Liver (tissue), 8 donors: ENCODE measurements at regions not wholly inside any gene's neighbourhood (a gene's known extent, or its start where the extent isn't known, plus 50 kb on each side); places are given as distances from the start of the nearest gene placed in this dataset.
A peak's percentile ranks its signal among the peaks of the same experiment; 100 is the strongest.

Experiments used
- DNase-seq: peaks from one replicate; pipeline ENCODE4 v3.0.0-alpha.2; 2017; ENCODE audit warnings: low spot score
- H3K27ac ChIP-seq, 2 donors: one replicate each; pipeline ENCODE4 v1.7.0; 2013; ENCODE audit warnings: inconsistent platforms in 2 of 2, low read length in 2 of 2, control low read depth in 1 of 2, low read depth in 1 of 2, mild to moderate bottlenecking in 1 of 2
- H3K27me3 ChIP-seq, 4 donors: one replicate each; pipeline versions ENCODE4 v1.6.1 to v1.7.0; 2013; ENCODE audit warnings: low read length in 3 of 4, inconsistent platforms in 1 of 4, mild to moderate bottlenecking in 1 of 4, moderate library complexity in 1 of 4; ENCODE audit not compliant: control insufficient read depth in 4 of 4, insufficient read depth in 4 of 4
- H3K36me3 ChIP-seq, 4 donors: one replicate each; pipeline versions ENCODE4 v1.6.1 to v1.7.0; 2013; ENCODE audit warnings: low read length in 3 of 4, mild to moderate bottlenecking in 3 of 4, low read depth in 1 of 4, moderate library complexity in 1 of 4; ENCODE audit not compliant: control insufficient read depth in 4 of 4, insufficient read depth in 3 of 4
- H3K4me1 ChIP-seq, 4 donors: one replicate each; pipeline versions ENCODE4 v1.6.1 to v1.7.0; 2013; ENCODE audit warnings: low read length in 3 of 4, mild to moderate bottlenecking in 3 of 4, moderate library complexity in 1 of 4; ENCODE audit not compliant: control insufficient read depth in 4 of 4, insufficient read depth in 4 of 4
- H3K4me3 ChIP-seq, 3 donors: one replicate each; pipeline versions ENCODE4 v1.6.1 to v1.7.0; 2013; ENCODE audit warnings: low read length in 3 of 3, control low read depth in 1 of 3, low read depth in 1 of 3, mild to moderate bottlenecking in 1 of 3
- H3K9ac ChIP-seq, 2 donors: one replicate each; pipeline ENCODE4 v1.7.0; 2013; ENCODE audit warnings: low read length in 2 of 2, mild to moderate bottlenecking in 2 of 2, moderate library complexity in 2 of 2, control low read depth in 1 of 2, low read depth in 1 of 2
- H3K9me3 ChIP-seq, 4 donors: one replicate each; pipeline versions ENCODE4 v1.6.1 to v1.7.0; 2013; ENCODE audit warnings: low read length in 3 of 4; ENCODE audit not compliant: control insufficient read depth in 4 of 4
- CTCF ChIP-seq: fragments of 150-350 bp; IDR thresholded peaks from 2 replicates; pipeline ENCODE4 v1.5.1; 2017; ENCODE audit warnings: improper control_type of control experiment, low read depth, low read length; ENCODE audit not compliant: missing input control
- EGR1 ChIP-seq, 2 donors: IDR thresholded peaks; 2 replicates each; pipeline ENCODE4 v1.6.1; 2016 to 2018; ENCODE audit warnings: antibody characterized with exemption in 2 of 2, low read depth in 2 of 2
- FOXA1 ChIP-seq: IDR thresholded peaks from 2 replicates; pipeline ENCODE4 v1.6.1; 2016; ENCODE audit warnings: antibody characterized with exemption
- FOXA2 ChIP-seq: IDR thresholded peaks from 2 replicates; pipeline ENCODE4 v1.6.1; 2016; ENCODE audit warnings: antibody characterized with exemption
- GABPA ChIP-seq, 2 donors: IDR thresholded peaks in 1 of 2; conservative IDR thresholded peaks in 1 of 2; 2 replicates each; pipeline ENCODE4 v1.6.1; 2016; ENCODE audit warnings: antibody characterized with exemption in 2 of 2, mild to moderate bottlenecking in 1 of 2, moderate library complexity in 1 of 2
- HNF4A ChIP-seq, 2 donors: conservative IDR thresholded peaks; 2 replicates each; pipeline ENCODE4 v1.6.1; 2016; ENCODE audit warnings: antibody characterized with exemption in 2 of 2, mild to moderate bottlenecking in 2 of 2
- HNF4G ChIP-seq: IDR thresholded peaks from 2 replicates; pipeline ENCODE4 v1.6.1; 2016; ENCODE audit warnings: antibody characterized with exemption
- JUND ChIP-seq, 2 donors: IDR thresholded peaks; 2 replicates each; pipeline ENCODE4 v1.6.1; 2016; ENCODE audit warnings: antibody characterized with exemption in 2 of 2
- NR2F2 ChIP-seq: IDR thresholded peaks from 2 replicates; pipeline ENCODE4 v1.6.1; 2016; ENCODE audit warnings: antibody characterized with exemption
- RAD21 ChIP-seq, 2 donors: IDR thresholded peaks; 2 replicates each; pipeline ENCODE4 v1.6.1; 2016; ENCODE audit warnings: antibody characterized with exemption in 2 of 2, mild to moderate bottlenecking in 2 of 2
- RXRA ChIP-seq, 2 donors: IDR thresholded peaks; 2 replicates each; pipeline ENCODE4 v1.6.1; 2017 to 2018; ENCODE audit warnings: antibody characterized with exemption in 2 of 2, mild to moderate bottlenecking in 1 of 2
- SP1 ChIP-seq: IDR thresholded peaks from 2 replicates; pipeline ENCODE4 v1.6.1; 2018; ENCODE audit warnings: antibody characterized with exemption, mild to moderate bottlenecking
- TAF1 ChIP-seq: conservative IDR thresholded peaks from 2 replicates; pipeline ENCODE4 v1.6.1; 2016; ENCODE audit warnings: antibody characterized with exemption, mild to moderate bottlenecking
- YY1 ChIP-seq: IDR thresholded peaks from 2 replicates; pipeline ENCODE4 v1.6.1; 2016; ENCODE audit warnings: antibody characterized with exemption, mild to moderate bottlenecking
- ZBTB33 ChIP-seq: IDR thresholded peaks from 2 replicates; pipeline ENCODE4 v1.6.1; 2016; ENCODE audit warnings: antibody characterized with exemption
- WGBS: extraction: QIAGEN DNeasy Blood & Tissue Kit; methylation state at CpG from one replicate; pipeline ENCODE4 v1.1.7; 2013; 5-methylcytosine and 5-hydroxymethylcytosine counted together
- TF ChIP-seq, protein P1 (sequence below): IDR thresholded peaks from 2 replicates; pipeline ENCODE4 v1.6.1; 2016; ENCODE audit warnings: antibody characterized with exemption
- TF ChIP-seq, protein P2 (sequence below): IDR thresholded peaks from 2 replicates; pipeline ENCODE4 v1.6.1; 2016; ENCODE audit warnings: antibody characterized with exemption
- TF ChIP-seq, protein P3 (sequence below): IDR thresholded peaks from 2 replicates; pipeline ENCODE4 v1.6.1; 2016; ENCODE audit warnings: antibody characterized with exemption, mild to moderate bottlenecking
- donor health status: healthy.
- donor health status: healthy.
- donor health status: healthy.
- donor health status: healthy.
- donor health status: healthy.

- TF ChIP-seq, protein P1, sequence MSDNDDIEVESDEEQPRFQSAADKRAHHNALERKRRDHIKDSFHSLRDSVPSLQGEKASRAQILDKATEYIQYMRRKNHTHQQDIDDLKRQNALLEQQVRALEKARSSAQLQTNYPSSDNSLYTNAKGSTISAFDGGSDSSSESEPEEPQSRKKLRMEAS = no peak
- no peak for TF ChIP-seq JUND (IDR thresholded peaks at IDR 0.05)
- no peak for TF ChIP-seq YY1
- no peak for TF ChIP-seq GABPA (IDR thresholded peaks at IDR 0.05 in 1 of 2, conservative IDR thresholded peaks at IDR 0.05 in 1 of 2)
- no peak for TF ChIP-seq HNF4A (conservative IDR thresholded peaks at IDR 0.05)
- TF ChIP-seq RAD21 (IDR thresholded peaks at IDR 0.05) = no peak
Observed at GRCh38 chr4:24734511-24734910, 60.9 kb upstream of the SOD3 start (continued).

DNA sequence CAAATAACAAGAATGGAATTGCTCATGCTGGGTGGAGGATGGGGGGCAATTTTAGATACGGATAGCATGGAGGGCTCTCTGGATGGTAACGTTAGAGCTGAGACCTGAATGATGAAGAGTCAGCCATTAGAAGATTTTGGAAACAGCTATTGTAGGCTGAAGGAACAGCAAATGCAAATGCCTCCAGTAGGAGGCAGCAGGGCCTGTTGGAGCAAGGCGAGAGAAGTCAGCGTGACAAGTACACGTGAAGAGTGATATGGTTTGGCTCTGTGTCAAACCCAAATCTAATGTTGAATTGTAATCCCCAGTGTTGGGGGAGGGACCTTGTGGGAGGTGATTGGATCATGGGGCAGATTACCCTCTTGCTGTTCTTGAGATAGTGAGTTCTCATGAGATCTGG is 59.3 kb upstream of the SOD3 start:
- Histone ChIP-seq H3K27ac (no peak overlapping the region), H3K9me3 (peaks cover 0 to 2% (median 1%) of the 10 kb centered on the region in 4 donors), H3K9ac (no peak overlapping the region), H3K4me3 (no peak overlapping the region), H3K36me3 (no peaks in the 10 kb centered on the region), H3K27me3 (no peaks in the 10 kb centered on the region), H3K4me1 (no peaks in the 10 kb centered on the region)
- TF ChIP-seq RAD21 (IDR thresholded peaks at IDR 0.05) = peak; percentile 12 to 37
- no peak for TF ChIP-seq GABPA (IDR thresholded peaks at IDR 0.05 in 1 of 2, conservative IDR thresholded peaks at IDR 0.05 in 1 of 2)
- no peak for DNase-seq
- WGBS = 63% methylated on average over 5 of the region's 5 CpGs

DNA sequence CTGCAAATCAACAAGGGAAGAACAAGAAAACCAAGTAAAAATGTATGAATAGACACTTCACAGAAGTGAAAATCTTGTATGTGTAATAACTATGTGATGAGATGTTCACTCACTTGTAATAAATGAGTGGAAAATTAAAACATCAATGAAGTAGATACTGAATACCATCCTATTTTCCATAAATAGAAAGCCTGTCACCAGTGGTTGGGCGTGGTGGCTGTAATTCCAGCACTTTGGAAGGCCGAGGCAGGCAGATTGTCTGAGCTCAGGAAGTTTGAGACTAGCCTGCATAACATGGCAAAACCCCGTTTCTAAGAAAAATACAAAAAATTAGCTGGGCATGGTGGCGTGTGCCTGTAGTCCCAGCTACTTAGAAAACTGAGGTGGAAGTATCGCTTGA is 53.5 kb upstream of the SOD3 start:
- no peaks in the 10 kb centered on the region for H3K4me1 ChIP-seq
- WGBS = 74% methylated on average over 5 of the region's 5 CpGs
- TF ChIP-seq TAF1 = no peak
- TF ChIP-seq FOXA1 = no peak
- no peak for TF ChIP-seq HNF4A (conservative IDR thresholded peaks at IDR 0.05)
- no peaks in the 10 kb centered on the region for H3K36me3 ChIP-seq
- H3K27me3 ChIP-seq = no peaks in the 10 kb centered on the region
- DNase-seq = no peak
- H3K9ac ChIP-seq = no peak overlapping the region
- peaks cover 0 to 2% (median 1%) of the 10 kb centered on the region in 4 donors for H3K9me3 ChIP-seq
- H3K4me3 ChIP-seq = no peak overlapping the region
- no peak overlapping the region for H3K27ac ChIP-seq

DNA sequence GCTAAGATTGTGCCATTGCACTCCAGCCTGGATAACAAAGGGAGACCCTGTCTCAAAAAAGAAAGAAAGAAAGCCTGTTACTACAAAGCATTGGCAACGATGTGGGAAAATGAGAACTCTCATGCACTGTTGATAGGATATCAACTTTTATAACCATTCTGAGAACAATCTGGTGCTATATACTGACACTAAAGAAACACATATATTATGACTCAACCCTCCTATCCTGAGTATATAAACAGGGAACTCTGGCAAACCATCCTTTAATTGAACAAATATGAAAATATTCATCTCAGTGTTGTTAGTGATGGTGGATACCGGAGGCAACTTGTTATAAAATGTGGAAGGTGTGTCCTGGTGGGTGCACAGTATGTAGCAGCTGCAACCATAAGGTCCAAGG is 53.0 kb upstream of the SOD3 start:
- 86% methylated on average over 2 of the region's 2 CpGs for WGBS

More for the DNA sequence above, 53.0 kb upstream of the SOD3 start:
- H3K36me3 ChIP-seq = no peaks in the 10 kb centered on the region
- TF ChIP-seq HNF4G = no peak
- TF ChIP-seq EGR1 (IDR thresholded peaks at IDR 0.05; ENCODE audit: low read depth in 2 of 2) = no peak
- TF ChIP-seq ZBTB33 = no peak
- TF ChIP-seq FOXA2 = no peak
- TF ChIP-seq, protein P1 = no peak
- no peak for TF ChIP-seq FOXA1
- TF ChIP-seq RAD21 (IDR thresholded peaks at IDR 0.05) = no peak
- no peak for TF ChIP-seq GABPA (IDR thresholded peaks at IDR 0.05 in 1 of 2, conservative IDR thresholded peaks at IDR 0.05 in 1 of 2)
- no peak for TF ChIP-seq RXRA (IDR thresholded peaks at IDR 0.05)
- no peak for TF ChIP-seq TAF1
- TF ChIP-seq CTCF = no peak
- TF ChIP-seq SP1 = no peak
- TF ChIP-seq YY1 = no peak
- TF ChIP-seq, protein P2, sequence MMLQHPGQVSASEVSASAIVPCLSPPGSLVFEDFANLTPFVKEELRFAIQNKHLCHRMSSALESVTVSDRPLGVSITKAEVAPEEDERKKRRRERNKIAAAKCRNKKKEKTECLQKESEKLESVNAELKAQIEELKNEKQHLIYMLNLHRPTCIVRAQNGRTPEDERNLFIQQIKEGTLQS = no peak
- no peak for TF ChIP-seq NR2F2
- TF ChIP-seq HNF4A (conservative IDR thresholded peaks at IDR 0.05) = no peak
- TF ChIP-seq, protein P3, sequence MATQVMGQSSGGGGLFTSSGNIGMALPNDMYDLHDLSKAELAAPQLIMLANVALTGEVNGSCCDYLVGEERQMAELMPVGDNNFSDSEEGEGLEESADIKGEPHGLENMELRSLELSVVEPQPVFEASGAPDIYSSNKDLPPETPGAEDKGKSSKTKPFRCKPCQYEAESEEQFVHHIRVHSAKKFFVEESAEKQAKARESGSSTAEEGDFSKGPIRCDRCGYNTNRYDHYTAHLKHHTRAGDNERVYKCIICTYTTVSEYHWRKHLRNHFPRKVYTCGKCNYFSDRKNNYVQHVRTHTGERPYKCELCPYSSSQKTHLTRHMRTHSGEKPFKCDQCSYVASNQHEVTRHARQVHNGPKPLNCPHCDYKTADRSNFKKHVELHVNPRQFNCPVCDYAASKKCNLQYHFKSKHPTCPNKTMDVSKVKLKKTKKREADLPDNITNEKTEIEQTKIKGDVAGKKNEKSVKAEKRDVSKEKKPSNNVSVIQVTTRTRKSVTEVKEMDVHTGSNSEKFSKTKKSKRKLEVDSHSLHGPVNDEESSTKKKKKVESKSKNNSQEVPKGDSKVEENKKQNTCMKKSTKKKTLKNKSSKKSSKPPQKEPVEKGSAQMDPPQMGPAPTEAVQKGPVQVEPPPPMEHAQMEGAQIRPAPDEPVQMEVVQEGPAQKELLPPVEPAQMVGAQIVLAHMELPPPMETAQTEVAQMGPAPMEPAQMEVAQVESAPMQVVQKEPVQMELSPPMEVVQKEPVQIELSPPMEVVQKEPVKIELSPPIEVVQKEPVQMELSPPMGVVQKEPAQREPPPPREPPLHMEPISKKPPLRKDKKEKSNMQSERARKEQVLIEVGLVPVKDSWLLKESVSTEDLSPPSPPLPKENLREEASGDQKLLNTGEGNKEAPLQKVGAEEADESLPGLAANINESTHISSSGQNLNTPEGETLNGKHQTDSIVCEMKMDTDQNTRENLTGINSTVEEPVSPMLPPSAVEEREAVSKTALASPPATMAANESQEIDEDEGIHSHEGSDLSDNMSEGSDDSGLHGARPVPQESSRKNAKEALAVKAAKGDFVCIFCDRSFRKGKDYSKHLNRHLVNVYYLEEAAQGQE = no peak
- no peak for TF ChIP-seq JUND (IDR thresholded peaks at IDR 0.05)
- H3K27me3 ChIP-seq = no peaks in the 10 kb centered on the region
- no peak for DNase-seq
- no peak overlapping the region for H3K4me3 ChIP-seq
- H3K9ac ChIP-seq = no peak overlapping the region
- H3K4me1 ChIP-seq = no peaks in the 10 kb centered on the region
- H3K27ac ChIP-seq = no peak overlapping the region
- peaks cover 0 to 2% (median 1%) of the 10 kb centered on the region in 4 donors for H3K9me3 ChIP-seq
